Heart right ventricle (tissue), 16 donors: ENCODE measurements at regions not wholly inside any gene's neighbourhood (a gene's known extent, or its start where the extent isn't known, plus 50 kb on each side); places are given as distances from the start of the nearest gene placed in this dataset.

ENCODE experiments used
- ATAC-seq, 8 donors: fragments of 200-7000 bp; cut with Tn5 transposase; one replicate each; pipeline ENCODE4 v1.9.1; 2020; ENCODE audit warnings: mild to moderate bottlenecking in 8 of 8, moderate library complexity in 8 of 8, moderate number of reproducible peaks in 1 of 8
- DNase-seq, 2 donors: peaks; one replicate each; pipeline ENCODE4 v3.0.0-alpha.2; 2020
- H3K27ac ChIP-seq, 10 donors: fragments of 200-600 bp; sonication (generic) in 2 of 10; one replicate each; pipeline versions ENCODE4 v1.5.0 to v1.8.0; 2020 to 2022; ENCODE audit warnings: mild to moderate bottlenecking in 3 of 10
- H3K27me3 ChIP-seq, 7 donors: fragments of 200-600 bp; one replicate each; pipeline ENCODE4 v1.8.0; 2021 to 2022; ENCODE audit warnings: mild to moderate bottlenecking in 2 of 7
- H3K36me3 ChIP-seq, 9 donors: fragments of 200-600 bp; sonication (generic) in 1 of 9; one replicate each; pipeline versions ENCODE4 v1.5.0 to v1.8.0; 2020 to 2022; ENCODE audit warnings: mild to moderate bottlenecking in 2 of 9
- H3K4me1 ChIP-seq, 9 donors: fragments of 200-600 bp; sonication (generic) in 1 of 9; one replicate each; pipeline versions ENCODE4 v1.5.0 to v1.8.0; 2020 to 2022; ENCODE audit warnings: mild to moderate bottlenecking in 4 of 9
- H3K4me3 ChIP-seq, 10 donors: fragments of 200-600 bp; sonication (generic) in 2 of 10; one replicate each; pipeline versions ENCODE4 v1.5.0 to v1.8.0; 2020 to 2022; ENCODE audit warnings: mild to moderate bottlenecking in 7 of 10, moderate library complexity in 2 of 10
- H3K9me3 ChIP-seq, 11 donors: fragments of 200-600 bp in 10 of 11; sonication (generic) in 2 of 11; one replicate each; pipeline versions ENCODE4 v1.5.0 to v1.8.0; 2013 to 2022; ENCODE audit warnings: mild to moderate bottlenecking in 2 of 11, control low read depth in 1 of 11, moderate library complexity in 1 of 11
- CTCF ChIP-seq, 9 donors: fragments of 200-600 bp; sonication (generic) in 2 of 9; IDR thresholded peaks; one replicate each; pipeline versions ENCODE4 v1.5.0 to v1.8.0; 2021 to 2022; ENCODE audit warnings: antibody characterized with exemption in 9 of 9, mild to moderate bottlenecking in 5 of 9, moderate library complexity in 1 of 9
- WGBS, 2 donors: extraction: QIAGEN DNeasy Blood & Tissue Kit; methylation state at CpG; one replicate each; pipeline ENCODE4 v1.1.7; 2013; ENCODE audit warnings: inconsistent platforms in 1 of 2; 5-methylcytosine and 5-hydroxymethylcytosine counted together
- intact Hi-C, 10 donors: fragments of 100-400 bp; cut with DNase I; formaldehyde crosslinking; loops; one replicate each; pipeline versions ENCODE4 v1.11.1 to v1.14.2; 2022
- donor health status: Arrhythmogenic right ventricular cardiomyopathy.
- donor health status: ischemic (EF 13 %, LVEDD 7.1; RV severe dilation, severe dysfunction).
- donor health status: healthy with polysubstance abuse.
- donor health status: DM: no; HTN: yes; CAD: no.
- donor health status: DM: no; HTN: no; CAD: no.
- donor health status: ischemic (EF 25% LVEDD 6.9; RV normal size, moderate dysfunction).
- donor health status: ischemic (EF 25% LVEDD 5.7; RV mildly dilated, moderate dysfunction).
- donor health status: healthy.
- donor health status: DM: yes; HTN: yes; CAD: no.
- donor health status: Ischemic cardiomyopathy.
- donor health status: ischemic (EF 35%, LVEDD 5.7; RV mildly dilated, moderate dysfunction).
- donor health status: nonischemic (EF 11% LVEDD 7.7; RV severe dilation, severe dysfunction).
- donor health status: DM: yes; HTN: yes; CAD: no.
- donor health status: PGD.
- donor health status: ischemic (EF 29% LVEDD 5.4; RV normal size, mild dysfunction).
- donor health status: nonischemic (EF 23%, LVEDD 6.1; RV moderate dilation, normal function).

- no peak for ATAC-seq
- TF ChIP-seq CTCF (IDR thresholded peaks at IDR 0.05): no peak
- H3K36me3 ChIP-seq: no peaks in the 10 kb centered on the region
Observed at GRCh38 chr1:217117973-217118465, 394.8 kb upstream of the ESRRG start.

GRCh38 chr1:217115404-217116380 is 392.5 kb upstream of the ESRRG start:
- no peaks in the 10 kb centered on the region for H3K4me1 ChIP-seq
- no peak overlapping the region for H3K4me3 ChIP-seq
- H3K27ac ChIP-seq: no peak overlapping the region
- H3K36me3 ChIP-seq: no peaks in the 10 kb centered on the region
- no peak for ATAC-seq
- intact Hi-C loops: no loop called here
- 55 to 57% methylated on average over 5 of the region's 5 CpGs for WGBS, 2 donors
- TF ChIP-seq CTCF (IDR thresholded peaks at IDR 0.05): no peak
- no peaks in the 10 kb centered on the region for H3K27me3 ChIP-seq
- H3K9me3 ChIP-seq: no peaks in the 10 kb centered on the region
- no peak for DNase-seq

More at GRCh38 chr1:217117973-217118465, 394.8 kb upstream of the ESRRG start:
- no peak overlapping the region for H3K4me3 ChIP-seq
- no peak for DNase-seq
- peaks cover 0 to 9% (median 0%) of the 10 kb centered on the region in 11 donors for H3K9me3 ChIP-seq
- H3K27me3 ChIP-seq: no peaks in the 10 kb centered on the region
- intact Hi-C loops: no loop called here
- no peak overlapping the region for H3K27ac ChIP-seq
- no peaks in the 10 kb centered on the region for H3K4me1 ChIP-seq

GRCh38 chr1:217109928-217110327 is 386.7 kb upstream of the ESRRG start:
- Histone ChIP-seq H3K4me3 (no peak overlapping the region), H3K4me1 (no peaks in the 10 kb centered on the region), H3K27me3 (no peaks in the 10 kb centered on the region), H3K9me3 (no peaks in the 10 kb centered on the region), H3K27ac (no peak overlapping the region), H3K36me3 (no peaks in the 10 kb centered on the region)
- intact Hi-C loops: no loop called here
- TF ChIP-seq CTCF (IDR thresholded peaks at IDR 0.05): no peak
- ATAC-seq (no peak), DNase-seq (no peak)
- 76 to 77% methylated on average over 1 of the region's 1 CpG for WGBS, 2 donors

GRCh38 chr1:217106231-217106901 is 383.1 kb upstream of the ESRRG start:
- 72 to 79% methylated on average over 8 of the region's 8 CpGs for WGBS, 2 donors
- Histone ChIP-seq H3K36me3 (no peaks in the 10 kb centered on the region), H3K9me3 (no peaks in the 10 kb centered on the region), H3K27ac (no peak overlapping the region), H3K4me3 (no peak overlapping the region), H3K27me3 (no peaks in the 10 kb centered on the region), H3K4me1 (no peaks in the 10 kb centered on the region)
- no peak for TF ChIP-seq CTCF (IDR thresholded peaks at IDR 0.05)
- no peak for DNase-seq
- no peak for ATAC-seq
- intact Hi-C loops: no loop called here
